Gastroesophageal sphincter (tissue), 4 donors: ENCODE measurements at regions not wholly inside any gene's neighbourhood (a gene's known extent, or its start where the extent isn't known, plus 50 kb on each side); places are given as distances from the start of the nearest gene placed in this dataset.

Experiments used
- ATAC-seq: fragments of 150-250 bp; one replicate; pipeline ENCODE4 v1.9.1; 2016; ENCODE audit warnings: mild to moderate bottlenecking, moderate library complexity
- H3K27ac ChIP-seq, 4 donors: fragments of 200-600 bp; sonication (generic) in 3 of 4; 1 replicate in 3 of 4; 2 replicates in 1 of 4; pipeline ENCODE4 v1.5.1; 2016 to 2019
- H3K27me3 ChIP-seq: fragments of 200-600 bp; sonication (generic); one replicate; pipeline ENCODE4 v1.5.1; 2019
- H3K36me3 ChIP-seq, 2 donors: fragments of 200-600 bp; sonication (generic); one replicate each; pipeline ENCODE4 v1.5.1; 2019; ENCODE audit warnings: control low read depth in 1 of 2
- H3K4me1 ChIP-seq, 3 donors: fragments of 200-600 bp; sonication (generic); 1 replicate in 2 of 3; 2 replicates in 1 of 3; pipeline ENCODE4 v1.5.1; 2016 to 2019; ENCODE audit warnings: control low read depth in 2 of 3
- H3K4me3 ChIP-seq, 2 donors: fragments of 200-600 bp; sonication (generic); one replicate each; pipeline ENCODE4 v1.5.1; 2019; ENCODE audit warnings: mild to moderate bottlenecking in 1 of 2, moderate library complexity in 1 of 2
- H3K9me3 ChIP-seq, 3 donors: fragments of 200-600 bp; sonication (generic); one replicate each; pipeline ENCODE4 v1.5.1; 2017 to 2019; ENCODE audit warnings: control low read depth in 2 of 3
- EP300 ChIP-seq: sonication (generic); formaldehyde crosslinking; IDR thresholded peaks from one replicate; pipeline ENCODE4 v1.6.1; 2017; ENCODE audit warnings: antibody characterized with exemption, mild to moderate bottlenecking
- POLR2A ChIP-seq, 2 donors: fragments of 450-650 bp; IDR thresholded peaks; one replicate each; pipeline ENCODE4 v1.6.1; 2017; ENCODE audit warnings: antibody characterized with exemption in 2 of 2, mild to moderate bottlenecking in 2 of 2, moderate library complexity in 1 of 2
- POLR2AphosphoS5 ChIP-seq: sonication (generic); formaldehyde crosslinking; IDR thresholded peaks from one replicate; pipeline ENCODE4 v1.6.1; 2017; ENCODE audit warnings: antibody characterized with exemption
- WGBS, 2 donors: methylation state at CpG; one replicate each; pipeline ENCODE4 v1.1.5; 2018; ENCODE audit warnings: low coverage in 1 of 2; 5-methylcytosine and 5-hydroxymethylcytosine counted together
- TF ChIP-seq, protein P1 (sequence below), 4 experiments: fragments of 200-600 bp in 2 of 4; fragments of 450-650 bp in 2 of 4; sonication (generic) in 1 of 4; IDR thresholded peaks; one replicate each; pipeline ENCODE4 v1.5.1; 2017 to 2019; ENCODE audit warnings: antibody characterized with exemption in 4 of 4, mild to moderate bottlenecking in 2 of 4, moderate library complexity in 2 of 4

DNA sequence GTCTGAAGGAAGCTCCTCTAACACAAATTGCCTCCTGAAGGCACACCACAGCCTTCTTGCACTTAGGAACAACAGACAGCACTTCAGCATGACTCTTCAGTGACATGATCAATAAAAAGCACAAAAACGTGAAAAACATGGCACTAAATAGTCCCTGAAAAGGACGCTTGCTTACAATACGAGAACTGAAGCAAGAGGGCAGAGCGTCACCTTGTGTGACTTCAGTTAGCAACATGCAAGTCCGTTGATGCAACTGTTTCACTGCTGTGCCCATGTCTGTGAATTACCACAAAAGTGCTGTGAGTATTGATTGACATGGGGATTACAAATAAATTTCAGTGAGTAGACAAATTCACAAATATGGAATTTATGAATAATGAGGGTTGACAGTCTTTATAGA, 219.9 kb upstream of the GAS1 start:
- no peaks in the 10 kb centered on the region for H3K4me1 ChIP-seq
- 88 to 90% methylated on average over 4 to 5 of the region's 5 CpGs for WGBS, 2 donors
- H3K27me3 ChIP-seq = no peaks in the 10 kb centered on the region
- no peak for ATAC-seq
- TF ChIP-seq EP300 (no peak), POLR2A (IDR thresholded peaks at IDR 0.05) (no peak), POLR2AphosphoS5 (no peak)
- TF ChIP-seq, protein P1, sequence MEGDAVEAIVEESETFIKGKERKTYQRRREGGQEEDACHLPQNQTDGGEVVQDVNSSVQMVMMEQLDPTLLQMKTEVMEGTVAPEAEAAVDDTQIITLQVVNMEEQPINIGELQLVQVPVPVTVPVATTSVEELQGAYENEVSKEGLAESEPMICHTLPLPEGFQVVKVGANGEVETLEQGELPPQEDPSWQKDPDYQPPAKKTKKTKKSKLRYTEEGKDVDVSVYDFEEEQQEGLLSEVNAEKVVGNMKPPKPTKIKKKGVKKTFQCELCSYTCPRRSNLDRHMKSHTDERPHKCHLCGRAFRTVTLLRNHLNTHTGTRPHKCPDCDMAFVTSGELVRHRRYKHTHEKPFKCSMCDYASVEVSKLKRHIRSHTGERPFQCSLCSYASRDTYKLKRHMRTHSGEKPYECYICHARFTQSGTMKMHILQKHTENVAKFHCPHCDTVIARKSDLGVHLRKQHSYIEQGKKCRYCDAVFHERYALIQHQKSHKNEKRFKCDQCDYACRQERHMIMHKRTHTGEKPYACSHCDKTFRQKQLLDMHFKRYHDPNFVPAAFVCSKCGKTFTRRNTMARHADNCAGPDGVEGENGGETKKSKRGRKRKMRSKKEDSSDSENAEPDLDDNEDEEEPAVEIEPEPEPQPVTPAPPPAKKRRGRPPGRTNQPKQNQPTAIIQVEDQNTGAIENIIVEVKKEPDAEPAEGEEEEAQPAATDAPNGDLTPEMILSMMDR (IDR thresholded peaks at IDR 0.05) = no peak
- H3K36me3 ChIP-seq = no peaks in the 10 kb centered on the region
- no peak overlapping the region for H3K27ac ChIP-seq
- no peaks in the 10 kb centered on the region for H3K9me3 ChIP-seq
- no peak overlapping the region for H3K4me3 ChIP-seq

DNA sequence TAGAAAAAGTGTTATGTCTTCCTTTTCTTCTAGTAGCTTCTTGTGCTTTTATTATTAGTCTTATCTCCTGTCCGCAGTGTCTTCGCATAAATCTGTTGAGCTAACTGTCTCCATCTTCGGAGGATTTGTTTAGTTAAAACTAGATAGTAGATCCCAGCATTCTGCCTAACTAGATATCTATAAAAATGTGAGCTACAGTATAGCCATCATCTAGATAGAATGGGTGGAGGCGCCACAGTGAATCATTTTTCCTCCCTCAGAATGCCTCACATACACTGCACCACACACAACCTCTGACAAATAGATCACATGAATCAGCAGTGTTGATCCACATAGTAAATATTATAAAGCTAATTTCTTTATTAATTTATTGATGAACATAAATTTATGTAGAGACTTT, 220.3 kb upstream of the GAS1 start:
- 87 to 95% methylated on average over 4 of the region's 4 CpGs for WGBS, 2 donors
- no peaks in the 10 kb centered on the region for H3K36me3 ChIP-seq
- TF ChIP-seq, protein P1 (IDR thresholded peaks at IDR 0.05) = no peak
- TF ChIP-seq POLR2A (IDR thresholded peaks at IDR 0.05) (no peak), EP300 (no peak), POLR2AphosphoS5 (no peak)
- no peaks in the 10 kb centered on the region for H3K9me3 ChIP-seq
- no peak for ATAC-seq
- H3K27ac ChIP-seq = no peak overlapping the region
- no peak overlapping the region for H3K4me3 ChIP-seq
- H3K4me1 ChIP-seq = no peaks in the 10 kb centered on the region
- no peaks in the 10 kb centered on the region for H3K27me3 ChIP-seq

DNA sequence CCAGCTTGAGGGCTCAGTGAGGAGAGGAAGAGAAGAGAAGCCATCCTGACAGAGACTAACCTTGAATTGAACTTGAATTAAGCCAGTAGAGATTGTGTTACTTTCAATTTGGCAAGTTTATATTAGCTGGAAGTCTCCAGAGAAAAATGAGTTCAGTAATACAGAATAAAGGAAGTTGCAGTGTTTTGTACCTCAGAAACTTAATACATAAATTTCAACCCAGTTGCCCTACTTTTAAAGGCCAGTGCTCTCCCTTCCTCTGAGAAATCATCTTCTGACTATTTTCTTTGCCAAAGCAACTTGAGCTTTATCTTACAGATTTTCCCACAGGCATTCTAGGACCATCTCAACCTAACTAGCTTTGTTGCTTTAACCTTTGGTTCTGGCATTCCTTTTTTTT, 231.0 kb upstream of the GAS1 start:
- Histone ChIP-seq H3K4me3 (no peak overlapping the region), H3K27me3 (no peaks in the 10 kb centered on the region), H3K4me1 (peaks cover 0 to 5% (median 0%) of the 10 kb centered on the region in 3 donors), H3K27ac (no peak overlapping the region), H3K36me3 (no peaks in the 10 kb centered on the region), H3K9me3 (no peaks in the 10 kb centered on the region)
- ATAC-seq = no peak
- no peak for TF ChIP-seq POLR2AphosphoS5
- TF ChIP-seq, protein P1 (IDR thresholded peaks at IDR 0.05) = no peak
- TF ChIP-seq POLR2A (IDR thresholded peaks at IDR 0.05) = no peak
- TF ChIP-seq EP300 = no peak

DNA sequence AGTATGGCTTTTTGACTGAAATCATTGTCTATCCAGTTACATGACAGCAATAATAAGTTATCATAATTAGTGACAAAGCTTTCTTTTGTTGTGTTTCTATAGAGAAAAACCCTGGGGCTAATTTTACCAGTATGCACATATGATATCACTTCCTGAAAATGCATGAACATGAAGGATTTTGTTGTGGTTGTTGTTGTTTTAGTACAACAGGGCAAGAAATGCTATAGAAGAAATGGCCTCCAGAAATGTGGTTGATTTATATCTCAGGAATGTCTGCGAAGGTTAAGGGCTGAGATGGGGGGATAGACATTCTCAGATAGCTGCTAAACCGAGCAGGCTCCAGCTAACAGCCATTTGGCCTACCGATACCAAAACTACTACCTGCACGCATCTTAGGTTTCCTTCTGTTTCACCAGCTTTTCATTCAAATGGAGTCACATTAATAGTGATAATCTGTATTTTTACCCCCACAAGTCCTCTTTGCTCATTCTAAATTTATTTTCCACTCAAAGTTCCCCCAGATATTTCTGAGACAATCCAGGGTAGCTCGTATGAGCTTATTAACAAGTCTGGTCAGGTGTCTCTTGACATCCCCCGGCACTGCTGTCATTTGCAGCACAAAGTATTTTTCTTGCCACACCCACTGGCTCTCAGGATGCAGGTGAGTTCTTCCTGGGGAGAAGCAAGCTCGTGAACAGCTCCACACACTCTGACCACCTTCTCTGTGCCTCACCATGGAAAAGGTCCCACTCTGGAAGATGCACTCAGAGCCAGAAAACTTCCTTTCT, 232.4 kb upstream of the GAS1 start:
- no peaks in the 10 kb centered on the region for H3K36me3 ChIP-seq
- no peak overlapping the region for H3K4me3 ChIP-seq
- no peak overlapping the region for H3K27ac ChIP-seq
- no peaks in the 10 kb centered on the region for H3K9me3 ChIP-seq
- H3K4me1 ChIP-seq = peaks cover 0 to 5% (median 0%) of the 10 kb centered on the region in 3 donors
- TF ChIP-seq POLR2AphosphoS5 = no peak
- TF ChIP-seq EP300 = no peak
- TF ChIP-seq POLR2A (IDR thresholded peaks at IDR 0.05) = no peak
- TF ChIP-seq, protein P1 (IDR thresholded peaks at IDR 0.05) = no peak
- no peaks in the 10 kb centered on the region for H3K27me3 ChIP-seq
- WGBS, 2 donors = 88 to 89% methylated on average over 7 of the region's 7 CpGs
- ATAC-seq = no peak

DNA sequence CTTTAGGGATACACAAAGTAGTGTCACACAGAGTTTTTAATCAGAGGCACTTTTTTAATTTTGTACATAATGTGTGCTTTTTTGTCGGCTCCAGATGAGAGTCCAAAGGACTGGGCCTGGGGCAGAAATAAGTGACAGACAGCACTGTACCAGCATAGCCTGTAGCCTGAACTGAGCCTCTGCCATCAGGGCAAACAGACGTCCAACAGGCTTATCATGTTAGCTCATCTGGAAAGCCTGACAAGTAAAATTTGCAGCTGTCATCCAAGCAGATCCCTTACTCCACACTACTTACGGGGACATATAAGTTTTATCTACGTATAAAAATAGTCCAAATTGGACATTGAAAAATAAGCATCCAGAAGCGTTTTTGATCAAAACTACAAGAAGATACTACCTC, 233.1 kb upstream of the GAS1 start:
- peaks cover 0 to 5% (median 0%) of the 10 kb centered on the region in 3 donors for H3K4me1 ChIP-seq
- no peak overlapping the region for H3K27ac ChIP-seq
- H3K27me3 ChIP-seq = no peaks in the 10 kb centered on the region
- TF ChIP-seq, protein P1 (IDR thresholded peaks at IDR 0.05) = no peak
- TF ChIP-seq POLR2A (IDR thresholded peaks at IDR 0.05) (no peak), EP300 (no peak), POLR2AphosphoS5 (no peak)
- H3K9me3 ChIP-seq = no peaks in the 10 kb centered on the region
- H3K36me3 ChIP-seq = no peaks in the 10 kb centered on the region
- no peak overlapping the region for H3K4me3 ChIP-seq
- ATAC-seq = no peak
- 56 to 64% methylated on average over 5 of the region's 5 CpGs for WGBS, 2 donors
